ENCODE measurements at regions not wholly inside any gene's neighbourhood (a gene's known extent, or its start where the extent isn't known, plus 50 kb on each side); places are given as distances from the start of the nearest gene placed in this dataset.
A peak's percentile ranks its signal among the peaks of the same experiment; 100 is the strongest.
"Not testable (repeated sequence)": the region's sequence is repeated elsewhere in the genome, so short reads cannot be mapped to it uniquely, and the experiment has no call there.

DNA sequence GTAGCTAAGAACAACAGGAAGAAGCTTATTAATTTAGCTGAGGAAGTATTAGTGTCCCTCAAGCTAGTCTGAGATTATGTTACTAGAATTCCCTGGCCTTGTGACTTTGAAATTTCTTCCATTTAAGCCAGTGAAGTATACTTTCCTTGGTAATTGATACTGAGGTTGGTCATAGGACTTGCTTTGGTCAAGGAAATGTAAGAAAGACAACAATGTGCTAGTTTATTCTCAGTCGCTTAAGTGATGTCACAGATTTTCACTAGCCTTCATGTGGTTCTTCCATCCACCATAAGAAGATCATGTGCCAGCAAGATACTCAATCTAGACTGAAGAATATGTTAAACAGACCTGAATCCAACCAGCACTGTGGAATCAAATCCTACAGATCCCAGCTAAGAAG is 1140.1 kb downstream of the TECRL start:
- DNase-seq (ENCODE audit: low read depth), result no peak

DNA sequence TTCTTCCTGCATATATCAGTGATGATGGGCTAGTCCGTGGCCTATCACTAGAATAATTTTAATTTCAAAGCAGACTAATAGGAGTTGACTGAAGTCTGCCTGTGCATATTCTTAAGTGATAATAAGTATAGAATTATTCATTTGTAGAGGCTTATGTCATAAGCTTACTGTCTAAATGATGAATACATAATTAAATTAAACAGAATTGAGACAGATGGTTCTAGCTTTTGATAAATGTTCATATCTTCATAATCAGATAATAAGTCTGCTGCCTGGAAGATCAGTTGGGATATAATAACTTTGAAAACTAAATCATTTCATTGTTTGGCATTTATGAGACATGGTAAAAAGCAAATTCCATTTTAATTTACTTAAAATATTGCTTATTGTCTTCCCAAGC is 1175.6 kb downstream of the TECRL start:
- DNase-seq (ENCODE audit: low read depth), result no peak

GRCh38 chr4:63232058-63232457 is 1177.2 kb downstream of the TECRL start:
- no peak for DNase-seq (ENCODE audit: low read depth)

- no peak for DNase-seq (ENCODE audit: low read depth)
These were observed 1183.0 kb downstream of the TECRL start for GRCh38 chr4:63226229-63226628.

DNA sequence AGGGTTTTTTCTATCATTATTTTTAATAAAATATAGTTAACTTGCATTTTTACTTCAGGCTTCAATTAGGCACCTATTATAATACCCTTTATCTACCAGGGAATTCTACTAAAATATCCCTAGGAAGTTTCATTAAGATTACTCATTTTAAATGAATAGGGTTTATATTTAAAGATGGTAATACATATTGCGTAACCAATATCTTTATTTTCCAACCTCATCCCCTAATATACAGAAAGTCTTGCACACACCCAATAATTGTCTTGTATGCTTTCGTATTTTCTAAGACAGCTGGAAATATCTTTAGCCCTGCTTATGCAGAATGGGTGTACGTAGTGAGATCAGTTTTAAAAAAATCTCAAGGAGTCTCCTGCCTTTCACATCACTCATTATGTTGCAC is 1186.8 kb downstream of the TECRL start:
- DNase-seq (ENCODE audit: low read depth), result no peak

DNA sequence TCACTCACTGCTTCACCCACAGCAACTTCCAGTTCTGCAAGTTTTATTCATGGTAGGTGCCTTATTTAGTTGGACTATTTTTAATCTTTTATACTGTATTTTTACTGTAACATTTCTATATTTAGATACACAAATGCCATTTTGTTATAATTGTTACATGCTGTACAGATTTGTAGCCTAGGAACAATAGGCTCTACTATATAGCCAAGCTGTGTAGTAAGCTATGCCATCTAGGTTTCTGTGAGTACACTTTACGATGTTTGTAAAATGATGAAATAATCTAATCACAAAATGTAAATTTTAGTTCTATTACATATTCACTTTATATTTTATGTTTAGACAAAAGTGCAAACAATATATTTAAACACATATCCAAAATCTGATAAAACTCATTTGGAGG is 1187.8 kb downstream of the TECRL start:
- DNase-seq (ENCODE audit: low read depth), result no peak

- peak; percentile 39 for DNase-seq (ENCODE audit: low read depth)
These were observed 1190.4 kb downstream of the TECRL start for GRCh38 chr4:63218856-63219255.

DNA sequence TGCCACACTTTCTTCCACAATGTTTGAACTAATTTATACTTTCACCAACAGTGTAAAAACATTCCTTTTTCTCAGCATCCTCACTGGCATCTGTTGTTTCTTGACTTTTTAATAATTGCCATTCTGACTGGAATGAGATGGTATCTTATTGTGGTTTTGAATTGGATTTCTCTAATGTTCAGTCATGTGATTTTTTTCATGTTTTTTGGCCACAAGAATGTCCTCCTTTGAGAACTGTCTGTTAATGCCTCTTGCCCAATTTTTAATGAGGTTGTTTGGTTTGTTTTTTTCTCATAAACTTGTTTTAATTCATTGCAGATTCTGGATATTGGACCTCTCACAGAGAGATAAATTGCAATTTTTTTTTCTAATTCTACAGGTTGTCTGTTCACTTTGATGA is 1195.2 kb downstream of the TECRL start:
- no peak for DNase-seq (ENCODE audit: low read depth)

DNA sequence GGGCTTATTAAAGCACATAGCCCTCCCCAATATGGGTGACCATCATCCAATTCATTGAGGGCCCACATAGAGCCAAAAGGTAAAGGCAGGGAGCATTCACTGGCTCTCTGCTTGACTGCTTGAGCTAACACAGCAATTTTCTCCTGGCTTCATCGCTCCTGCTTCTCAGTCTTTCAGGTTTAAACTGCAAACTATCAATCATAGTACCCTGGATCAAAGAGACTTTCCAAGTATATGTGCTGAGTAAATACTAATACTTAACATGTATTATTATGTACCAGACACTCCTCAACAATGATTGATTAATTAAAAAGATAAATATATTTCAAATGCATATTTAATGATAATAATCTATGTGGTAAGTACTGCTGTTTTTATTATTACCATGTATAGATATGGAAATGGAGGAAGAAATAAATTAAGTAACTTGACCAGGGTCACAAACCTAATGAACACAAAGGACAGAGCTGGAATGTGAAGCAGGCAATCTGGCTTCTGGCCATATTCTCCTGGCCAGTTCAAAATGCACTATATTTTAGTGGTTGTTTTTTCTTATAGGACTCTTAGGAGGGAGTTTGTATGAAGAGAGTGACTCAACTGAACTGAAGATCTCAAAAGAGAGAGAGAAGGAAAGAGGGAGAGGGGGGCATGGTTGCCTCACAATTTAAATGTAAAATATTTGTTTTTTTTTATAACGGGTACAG is 1197.3 kb downstream of the TECRL start:
- no peak for DNase-seq (ENCODE audit: low read depth)

DNA sequence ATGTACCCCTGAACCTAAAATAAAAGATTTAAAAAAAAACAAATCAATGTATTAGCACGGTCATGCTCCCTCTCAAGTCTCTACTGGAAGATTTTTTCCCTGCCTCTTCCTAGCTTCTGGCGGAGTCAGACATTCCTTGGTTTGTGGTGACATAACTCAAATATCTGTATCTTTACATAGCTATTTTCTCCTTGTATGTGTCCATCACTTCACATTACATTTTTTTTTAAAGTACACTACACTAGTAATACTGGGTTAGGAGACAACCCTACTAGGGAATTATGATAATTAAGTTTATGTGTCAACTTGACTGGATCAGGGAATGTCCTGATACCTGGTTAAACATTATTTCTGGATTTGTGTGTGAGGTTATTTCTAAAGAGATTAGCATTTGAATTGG is 1197.9 kb downstream of the TECRL start:
- no peak for DNase-seq (ENCODE audit: low read depth)

DNA sequence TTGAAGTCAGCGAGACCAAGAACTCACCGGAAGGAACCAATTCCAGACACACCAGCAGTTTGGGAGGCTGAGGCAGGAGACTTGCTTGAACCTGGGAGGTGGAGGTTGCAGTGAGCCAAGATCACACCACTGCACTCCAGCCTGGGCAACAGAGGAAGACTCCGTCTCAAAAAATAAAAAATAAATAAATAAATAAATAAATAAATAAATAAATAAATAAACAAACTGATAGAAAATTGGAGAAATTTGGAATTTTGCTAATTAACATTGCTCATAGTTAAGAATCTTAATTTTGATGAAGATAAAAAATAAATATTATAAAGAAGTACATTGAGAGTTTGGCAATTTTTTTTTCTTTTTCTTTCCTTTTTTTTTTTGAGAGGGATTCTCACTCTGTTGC is 1216.2 kb downstream of the TECRL start:
- DNase-seq (ENCODE audit: low read depth), result not testable (repeated sequence)

DNA sequence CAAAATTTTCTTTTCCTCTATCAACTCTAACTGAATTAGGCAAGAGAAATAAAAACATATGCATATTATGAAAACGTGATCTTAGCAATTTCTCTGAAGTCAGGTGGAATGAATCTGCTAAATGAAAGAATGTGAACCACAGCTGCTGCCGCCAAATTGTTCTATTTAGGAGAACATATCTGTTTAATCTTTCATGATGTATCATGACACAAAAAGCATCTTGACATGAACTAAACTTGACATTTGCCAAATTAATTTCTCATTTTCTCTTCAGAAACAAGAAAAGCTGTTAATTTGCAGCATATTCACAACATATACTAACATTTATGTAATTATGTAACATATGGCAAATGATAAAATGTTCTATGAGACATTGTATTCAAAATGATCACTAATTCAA is 1237.9 kb downstream of the TECRL start:
- DNase-seq (ENCODE audit: low read depth), result no peak

GRCh38 chr4:63170923-63171322 is 1238.3 kb downstream of the TECRL start:
- no peak for DNase-seq (ENCODE audit: low read depth)

DNA sequence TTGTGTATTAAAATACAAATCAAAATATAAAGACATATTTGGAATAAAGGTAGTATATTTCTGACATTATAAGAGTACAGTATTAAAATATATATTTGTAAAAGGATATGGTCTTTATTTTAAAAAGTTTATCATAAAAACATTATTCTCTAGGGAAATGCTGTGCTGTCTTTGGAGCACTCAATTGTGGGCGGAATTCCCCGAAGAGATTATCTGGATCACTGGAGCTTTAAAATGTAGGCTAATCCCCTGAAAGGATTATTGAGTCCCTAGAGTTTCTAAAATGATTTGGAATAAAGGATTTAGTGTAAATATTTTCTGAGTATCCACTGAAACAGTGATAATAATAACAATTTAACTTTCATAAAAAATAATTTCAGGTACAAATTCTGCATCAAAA is 1239.4 kb downstream of the TECRL start:
- DNase-seq (ENCODE audit: low read depth), result no peak

DNA sequence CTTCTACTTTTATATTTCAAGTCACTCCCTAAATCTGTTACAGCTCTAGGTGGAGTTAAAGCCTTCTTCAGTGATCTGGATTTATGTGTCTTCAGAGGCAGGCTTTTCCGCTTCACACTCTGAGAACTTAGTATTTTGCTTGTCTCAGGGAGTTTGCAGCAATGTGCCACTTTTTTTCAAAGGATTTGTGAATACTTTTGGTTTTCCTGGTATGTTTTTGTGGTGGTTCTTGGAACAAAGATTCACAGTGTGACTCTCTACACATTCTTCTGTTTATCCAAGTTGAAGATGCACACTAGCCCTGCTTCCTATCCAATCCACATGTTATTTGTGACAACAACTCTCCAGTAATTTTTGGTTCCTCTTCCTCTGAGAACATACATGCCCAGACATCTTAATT is 1253.7 kb downstream of the TECRL start:
- no peak for DNase-seq (ENCODE audit: low read depth)

GRCh38 chr4:63123441-63123840 is 1285.8 kb downstream of the TECRL start:
- no peak for DNase-seq (ENCODE audit: low read depth)

- no peak for DNase-seq (ENCODE audit: low read depth)
These were observed 1286.3 kb downstream of the TECRL start for GRCh38 chr4:63122955-63123354.

- DNase-seq (ENCODE audit: low read depth), result no peak
These were observed 1302.7 kb downstream of the TECRL start for GRCh38 chr4:63106600-63106999.

DNA sequence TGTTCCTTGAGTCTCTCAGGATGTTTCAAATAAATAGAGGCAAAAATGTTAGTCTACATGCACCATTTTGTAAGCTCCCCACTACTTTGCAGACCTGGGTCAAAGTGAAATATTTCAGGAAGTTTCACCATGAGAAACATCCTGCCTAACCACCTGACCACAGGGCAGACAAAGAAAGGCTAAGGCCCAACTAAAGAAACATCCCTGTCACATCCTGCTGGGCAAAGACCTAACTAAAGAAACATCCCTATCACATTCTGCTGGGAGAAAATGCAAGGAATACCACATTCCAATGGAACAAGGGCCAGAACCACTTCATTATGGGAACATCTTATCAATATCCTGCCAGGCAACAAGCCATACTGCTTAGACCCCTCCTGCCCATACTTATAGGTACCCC is 1303.4 kb downstream of the TECRL start:
- no peak for DNase-seq (ENCODE audit: low read depth)

DNA sequence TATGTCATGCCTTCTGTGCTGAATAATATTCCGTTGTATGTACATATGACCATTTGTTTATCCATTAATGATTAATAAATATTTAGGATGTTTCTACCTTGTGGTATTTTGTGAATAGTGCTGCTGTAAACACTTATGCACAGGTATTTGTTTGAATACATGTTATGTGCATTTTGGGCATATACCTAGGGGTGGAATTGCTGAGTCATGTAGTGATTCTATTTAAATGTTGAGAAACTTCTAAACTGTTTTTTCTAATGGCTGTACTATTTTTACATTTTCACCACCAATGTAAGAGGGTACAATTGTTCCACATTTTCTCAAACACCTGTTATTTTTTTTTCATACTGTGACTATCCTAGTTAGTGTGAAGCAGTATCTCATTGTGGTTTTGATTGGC is 1318.6 kb downstream of the TECRL start:
- DNase-seq (ENCODE audit: low read depth), result no peak

- DNase-seq (ENCODE audit: low read depth), result no peak
These were observed 1324.2 kb downstream of the TECRL start for GRCh38 chr4:63085091-63085490.

DNA sequence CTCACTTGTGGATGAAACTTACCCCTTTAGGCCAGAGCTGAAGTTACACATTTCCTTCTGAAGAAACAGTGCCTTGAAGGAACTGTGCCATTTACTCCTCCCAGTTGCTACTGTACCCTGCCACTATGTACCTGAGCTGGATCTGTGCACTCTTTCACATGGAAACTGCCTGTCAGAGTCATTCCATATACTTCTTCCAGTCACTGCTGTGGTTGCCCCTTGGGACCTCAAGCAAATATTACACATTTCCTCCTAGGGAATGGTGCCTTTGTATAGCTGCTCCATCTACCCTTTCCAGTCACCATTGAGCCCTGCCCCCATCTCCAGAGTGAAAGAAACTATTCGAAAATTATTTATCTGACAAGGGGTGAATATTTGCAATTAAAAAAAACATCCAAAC is 1328.3 kb downstream of the TECRL start:
- DNase-seq (ENCODE audit: low read depth), result no peak

DNA sequence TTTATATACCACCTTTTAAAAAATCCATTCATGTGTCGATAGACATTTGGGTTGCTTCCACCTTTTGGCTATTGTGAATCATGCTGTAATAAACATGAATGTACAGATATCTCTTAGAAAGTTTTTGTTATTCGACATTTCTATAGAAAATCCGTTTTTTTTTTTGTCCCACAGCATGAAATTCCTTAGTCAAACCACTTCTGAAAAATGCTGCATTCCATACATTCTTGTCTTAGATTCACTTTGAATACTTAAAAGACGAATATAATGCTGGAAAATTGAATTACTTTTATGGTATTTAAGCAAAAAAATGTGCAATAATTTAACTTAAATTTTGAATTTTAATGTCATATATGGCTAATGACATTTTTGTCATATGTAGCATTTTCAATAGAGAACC is 1345.5 kb downstream of the TECRL start:
- DNase-seq (ENCODE audit: low read depth), result no peak

DNA sequence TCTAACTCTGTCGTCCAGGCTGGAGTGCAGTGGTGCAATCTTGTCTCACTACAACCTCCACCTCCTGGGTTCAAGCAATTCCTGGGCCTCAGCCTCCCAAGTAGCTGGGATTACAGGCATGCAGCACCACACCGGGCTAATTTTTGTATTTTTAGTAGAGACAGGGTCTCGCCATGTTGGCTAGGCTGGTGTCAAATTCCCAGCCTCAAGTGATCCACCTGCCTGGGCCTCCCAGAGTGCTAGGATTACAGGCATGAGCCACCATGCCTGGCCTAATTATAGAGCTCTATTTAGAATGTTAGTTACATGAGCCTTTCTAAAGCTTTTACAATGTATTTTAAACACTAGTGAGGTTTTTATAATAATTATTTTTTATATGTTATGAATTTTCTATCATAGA is 1346.4 kb downstream of the TECRL start:
- DNase-seq (ENCODE audit: low read depth), result not testable (repeated sequence)

DNA sequence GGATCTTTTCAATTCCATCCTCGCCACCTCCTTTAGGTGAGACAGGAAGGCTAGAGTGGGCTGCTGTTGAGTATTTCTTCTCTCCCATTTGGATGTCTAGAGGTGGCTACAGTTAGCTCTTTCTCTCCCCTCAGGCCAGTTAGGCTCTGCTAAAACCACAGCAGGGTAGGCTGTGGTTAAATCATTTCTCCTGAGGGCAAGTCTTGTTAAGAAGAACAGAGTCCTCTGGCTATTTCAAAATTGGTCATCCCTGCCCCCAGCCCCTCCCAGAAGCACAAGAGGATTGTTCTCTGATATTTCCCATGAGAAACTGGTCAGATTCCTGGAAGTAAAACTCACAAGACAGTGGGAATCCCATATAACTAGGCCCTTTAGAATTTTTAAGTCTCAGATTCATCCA is 1359.5 kb downstream of the TECRL start:
- no peak for DNase-seq (ENCODE audit: low read depth)
